ENCODE measurements at regions not wholly inside any gene's neighbourhood (a gene's known extent, or its start where the extent isn't known, plus 50 kb on each side); places are given as distances from the start of the nearest gene placed in this dataset.

GRCh38 chr22:46073683-46074504 lies 76.4 kb upstream of the PPARA start:
- no peak for TF ChIP-seq POLR2A (IDR thresholded peaks at IDR 0.05; ENCODE audit: low read depth, low read length)
- no peak for TF ChIP-seq TAF1 (IDR thresholded peaks at IDR 0.05; ENCODE audit: borderline replicate concordance, low read depth, low read length)
- no peak for TF ChIP-seq POLR2AphosphoS5 (IDR thresholded peaks at IDR 0.05; ENCODE audit: low read depth, low read length)

Data from GM12892 (cell line).